B cell (primary cell): ENCODE measurements at regions not wholly inside any gene's neighbourhood (a gene's known extent, or its start where the extent isn't known, plus 50 kb on each side); places are given as distances from the start of the nearest gene placed in this dataset.

Source experiments
- EZH2 ChIP-seq: IDR thresholded peaks from 2 replicates; pipeline ENCODE4 v1.6.1; 2012; ENCODE audit warnings: borderline replicate concordance, low read depth, mild to moderate bottlenecking, moderate library complexity, low read length; ENCODE audit not compliant: insufficient read depth, poor library complexity, severe bottlenecking
- TF ChIP-seq, protein P1 (sequence below): fragments of 200-600 bp; IDR thresholded peaks from one replicate; pipeline ENCODE4 v1.8.0; 2022; ENCODE audit warnings: antibody characterized with exemption, mild to moderate bottlenecking

DNA sequence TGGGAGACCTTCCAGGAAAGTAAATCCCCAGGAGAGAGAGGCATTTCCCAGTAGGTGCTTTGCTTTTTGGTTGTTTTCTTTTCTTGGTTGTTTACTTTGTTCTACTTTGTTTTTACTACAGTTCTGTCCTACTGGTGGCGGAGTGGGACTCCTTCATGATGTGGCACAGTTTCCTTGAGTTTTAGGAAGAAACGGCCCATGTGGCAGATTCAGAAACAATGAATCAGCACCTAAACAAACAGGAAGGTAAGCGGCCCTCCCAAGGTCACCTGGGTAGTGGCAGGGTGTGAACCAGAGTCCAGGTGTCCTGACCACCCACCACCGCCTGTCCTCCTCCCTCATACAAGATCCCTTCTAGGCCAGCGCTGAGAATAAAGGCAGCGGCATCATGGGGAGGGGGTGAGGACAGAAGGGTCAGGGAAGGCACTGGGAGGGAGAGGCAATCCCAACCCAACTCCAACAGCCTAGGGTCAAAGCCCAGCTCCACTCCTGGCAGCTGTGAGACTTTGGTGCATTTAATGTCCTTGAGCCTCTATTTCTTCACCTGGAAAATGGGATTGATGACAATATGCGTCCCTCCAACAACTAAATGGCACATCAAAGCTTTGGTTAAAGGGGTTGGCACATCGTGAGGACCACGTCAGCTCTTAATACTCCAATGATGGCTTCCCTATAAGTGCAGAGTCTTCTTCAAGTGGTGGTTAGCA, 111.5 kb upstream of the BCL2L14 start:
- TF ChIP-seq, protein P1, sequence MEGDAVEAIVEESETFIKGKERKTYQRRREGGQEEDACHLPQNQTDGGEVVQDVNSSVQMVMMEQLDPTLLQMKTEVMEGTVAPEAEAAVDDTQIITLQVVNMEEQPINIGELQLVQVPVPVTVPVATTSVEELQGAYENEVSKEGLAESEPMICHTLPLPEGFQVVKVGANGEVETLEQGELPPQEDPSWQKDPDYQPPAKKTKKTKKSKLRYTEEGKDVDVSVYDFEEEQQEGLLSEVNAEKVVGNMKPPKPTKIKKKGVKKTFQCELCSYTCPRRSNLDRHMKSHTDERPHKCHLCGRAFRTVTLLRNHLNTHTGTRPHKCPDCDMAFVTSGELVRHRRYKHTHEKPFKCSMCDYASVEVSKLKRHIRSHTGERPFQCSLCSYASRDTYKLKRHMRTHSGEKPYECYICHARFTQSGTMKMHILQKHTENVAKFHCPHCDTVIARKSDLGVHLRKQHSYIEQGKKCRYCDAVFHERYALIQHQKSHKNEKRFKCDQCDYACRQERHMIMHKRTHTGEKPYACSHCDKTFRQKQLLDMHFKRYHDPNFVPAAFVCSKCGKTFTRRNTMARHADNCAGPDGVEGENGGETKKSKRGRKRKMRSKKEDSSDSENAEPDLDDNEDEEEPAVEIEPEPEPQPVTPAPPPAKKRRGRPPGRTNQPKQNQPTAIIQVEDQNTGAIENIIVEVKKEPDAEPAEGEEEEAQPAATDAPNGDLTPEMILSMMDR = no peak
- no peak for TF ChIP-seq EZH2
